ENCODE measurements at regions not wholly inside any gene's neighbourhood (a gene's known extent, or its start where the extent isn't known, plus 50 kb on each side); places are given as distances from the start of the nearest gene placed in this dataset.
A peak's percentile ranks its signal among the peaks of the same experiment; 100 is the strongest.

- no peak overlapping the region for H3K4me2 ChIP-seq (ENCODE audit: low read length)
- H3K79me2 ChIP-seq (ENCODE audit: control insufficient read depth, insufficient read depth, low read length, poor library complexity) = no peaks in the 10 kb centered on the region
- no peak overlapping the region for H2BK5ac ChIP-seq (ENCODE audit: low read depth, low read length, poor library complexity)
- WGBS (ENCODE audit: extremely low coverage, insufficient coverage, insufficient read length) = no CpG with 5 or more reads among the region's 3 CpGs
- H3K27ac ChIP-seq (ENCODE audit: low read depth, low read length) = peak overlapping the region; percentile 12
- H3K27me3 ChIP-seq (ENCODE audit: insufficient read depth, low read length) = no peaks in the 10 kb centered on the region
- no peak overlapping the region for H3K9ac ChIP-seq (ENCODE audit: low read length)
- H3K4me3 ChIP-seq (ENCODE audit: low read depth, low read length) = no peak overlapping the region
- no peaks in the 10 kb centered on the region for H3K79me1 ChIP-seq (ENCODE audit: low read length)
- H2AFZ ChIP-seq (ENCODE audit: insufficient read depth, low read length, poor library complexity) = no peak overlapping the region
- H3K14ac ChIP-seq (ENCODE audit: low read length) = no peak overlapping the region
- H2AK5ac ChIP-seq (ENCODE audit: low read length) = no peak overlapping the region
- H3K18ac ChIP-seq (ENCODE audit: low read length) = no peak overlapping the region
- no peaks in the 10 kb centered on the region for H3K36me3 ChIP-seq (ENCODE audit: control insufficient read depth in 1 of 2, insufficient read depth in 2 of 2, low read length in 2 of 2)
- no peak overlapping the region for H3K23ac ChIP-seq (ENCODE audit: low read length)
- H4K12ac ChIP-seq (ENCODE audit: low read depth, low read length) = no peak overlapping the region
- no peak overlapping the region for H3K4ac ChIP-seq (ENCODE audit: low read depth, low read length)
- H2BK12ac ChIP-seq (ENCODE audit: low read length) = no peak overlapping the region
- H4K91ac ChIP-seq (ENCODE audit: low read depth, low read length) = no peak overlapping the region
- no peaks in the 10 kb centered on the region for H3K9me3 ChIP-seq (ENCODE audit: insufficient read depth, low read depth, low read length)
- peak; percentile 73 to 95 for DNase-seq
- H3K4me1 ChIP-seq (ENCODE audit: control insufficient read depth in 1 of 2, insufficient read depth in 2 of 2, low read length in 2 of 2) = no peaks in the 10 kb centered on the region
- H2BK120ac ChIP-seq (ENCODE audit: insufficient read depth, low read length, poor library complexity) = no peak overlapping the region
- H4K8ac ChIP-seq (ENCODE audit: low read depth, low read length) = no peak overlapping the region
Measured at GRCh38 chr6:4451081-4451480, 315.7 kb upstream of the ECI2 start.

GRCh38 chr6:4450237-4450636 lies 314.9 kb upstream of the ECI2 start:
- WGBS (ENCODE audit: extremely low coverage, insufficient coverage, insufficient read length) = no CpG with 5 or more reads among the region's 1 CpG
- no peak overlapping the region for H3K23ac ChIP-seq (ENCODE audit: low read length)
- H3K14ac ChIP-seq (ENCODE audit: low read length) = no peak overlapping the region
- H3K9ac ChIP-seq (ENCODE audit: low read length) = no peak overlapping the region
- H2AFZ ChIP-seq (ENCODE audit: insufficient read depth, low read length, poor library complexity) = no peak overlapping the region
- H3K4me1 ChIP-seq (ENCODE audit: control insufficient read depth in 1 of 2, insufficient read depth in 2 of 2, low read length in 2 of 2) = no peaks in the 10 kb centered on the region
- H3K27ac ChIP-seq (ENCODE audit: low read depth, low read length) = peak overlapping the region; percentile 61
- no peak overlapping the region for H2BK12ac ChIP-seq (ENCODE audit: low read length)
- no peaks in the 10 kb centered on the region for H3K79me2 ChIP-seq (ENCODE audit: control insufficient read depth, insufficient read depth, low read length, poor library complexity)
- H3K27me3 ChIP-seq (ENCODE audit: insufficient read depth, low read length) = no peaks in the 10 kb centered on the region
- H2BK5ac ChIP-seq (ENCODE audit: low read depth, low read length, poor library complexity) = no peak overlapping the region
- no peak for DNase-seq
- H2BK120ac ChIP-seq (ENCODE audit: insufficient read depth, low read length, poor library complexity) = no peak overlapping the region
- H3K9me3 ChIP-seq (ENCODE audit: insufficient read depth, low read depth, low read length) = no peaks in the 10 kb centered on the region
- H3K4me3 ChIP-seq (ENCODE audit: low read depth, low read length) = no peak overlapping the region
- no peak overlapping the region for H3K18ac ChIP-seq (ENCODE audit: low read length)
- no peak overlapping the region for H3K4ac ChIP-seq (ENCODE audit: low read depth, low read length)
- H2AK5ac ChIP-seq (ENCODE audit: low read length) = no peak overlapping the region
- H3K79me1 ChIP-seq (ENCODE audit: low read length) = no peaks in the 10 kb centered on the region
- no peaks in the 10 kb centered on the region for H3K36me3 ChIP-seq (ENCODE audit: control insufficient read depth in 1 of 2, insufficient read depth in 2 of 2, low read length in 2 of 2)
- no peak overlapping the region for H3K4me2 ChIP-seq (ENCODE audit: low read length)
- no peak overlapping the region for H4K91ac ChIP-seq (ENCODE audit: low read depth, low read length)
- no peak overlapping the region for H4K12ac ChIP-seq (ENCODE audit: low read depth, low read length)
- H4K8ac ChIP-seq (ENCODE audit: low read depth, low read length) = no peak overlapping the region

GRCh38 chr6:4449409-4449808 lies 314.0 kb upstream of the ECI2 start:
- DNase-seq = peak in 1 of 2 donors; percentile 56
- Histone ChIP-seq H3K27me3 (ENCODE audit: insufficient read depth, low read length) (no peaks in the 10 kb centered on the region), H2BK120ac (ENCODE audit: insufficient read depth, low read length, poor library complexity) (no peak overlapping the region), H3K4me3 (ENCODE audit: low read depth, low read length) (no peak overlapping the region), H4K8ac (ENCODE audit: low read depth, low read length) (no peak overlapping the region), H2BK12ac (ENCODE audit: low read length) (no peak overlapping the region), H3K36me3 (ENCODE audit: control insufficient read depth in 1 of 2, insufficient read depth in 2 of 2, low read length in 2 of 2) (no peaks in the 10 kb centered on the region), H3K79me1 (ENCODE audit: low read length) (no peaks in the 10 kb centered on the region), H3K79me2 (ENCODE audit: control insufficient read depth, insufficient read depth, low read length, poor library complexity) (no peaks in the 10 kb centered on the region), H3K18ac (ENCODE audit: low read length) (no peak overlapping the region), H2AFZ (ENCODE audit: insufficient read depth, low read length, poor library complexity) (no peak overlapping the region), H3K9ac (ENCODE audit: low read length) (no peak overlapping the region), H3K4me1 (ENCODE audit: control insufficient read depth in 1 of 2, insufficient read depth in 2 of 2, low read length in 2 of 2) (no peaks in the 10 kb centered on the region), H3K9me3 (ENCODE audit: insufficient read depth, low read depth, low read length) (no peaks in the 10 kb centered on the region), H3K4me2 (ENCODE audit: low read length) (no peak overlapping the region), H3K14ac (ENCODE audit: low read length) (no peak overlapping the region), H2AK5ac (ENCODE audit: low read length) (no peak overlapping the region), H3K27ac (ENCODE audit: low read depth, low read length) (no peak overlapping the region), H3K23ac (ENCODE audit: low read length) (no peak overlapping the region), H3K4ac (ENCODE audit: low read depth, low read length) (no peak overlapping the region), H4K12ac (ENCODE audit: low read depth, low read length) (no peak overlapping the region), H2BK5ac (ENCODE audit: low read depth, low read length, poor library complexity) (no peak overlapping the region), H4K91ac (ENCODE audit: low read depth, low read length) (no peak overlapping the region)
- WGBS (ENCODE audit: extremely low coverage, insufficient coverage, insufficient read length) = no CpG with 5 or more reads among the region's 1 CpG

- H3K9ac ChIP-seq (ENCODE audit: low read length) = no peak overlapping the region
- no peaks in the 10 kb centered on the region for H3K79me2 ChIP-seq (ENCODE audit: control insufficient read depth, insufficient read depth, low read length, poor library complexity)
- H4K8ac ChIP-seq (ENCODE audit: low read depth, low read length) = no peak overlapping the region
- no peak overlapping the region for H3K4ac ChIP-seq (ENCODE audit: low read depth, low read length)
- no peak overlapping the region for H2BK12ac ChIP-seq (ENCODE audit: low read length)
- H3K27ac ChIP-seq (ENCODE audit: low read depth, low read length) = no peak overlapping the region
- H3K27me3 ChIP-seq (ENCODE audit: insufficient read depth, low read length) = no peaks in the 10 kb centered on the region
- H3K14ac ChIP-seq (ENCODE audit: low read length) = no peak overlapping the region
- H3K36me3 ChIP-seq (ENCODE audit: control insufficient read depth in 1 of 2, insufficient read depth in 2 of 2, low read length in 2 of 2) = no peaks in the 10 kb centered on the region
- H2BK120ac ChIP-seq (ENCODE audit: insufficient read depth, low read length, poor library complexity) = no peak overlapping the region
- no peak for DNase-seq
- H3K23ac ChIP-seq (ENCODE audit: low read length) = no peak overlapping the region
- H4K91ac ChIP-seq (ENCODE audit: low read depth, low read length) = no peak overlapping the region
- H4K12ac ChIP-seq (ENCODE audit: low read depth, low read length) = no peak overlapping the region
- no peak overlapping the region for H3K4me2 ChIP-seq (ENCODE audit: low read length)
- no peaks in the 10 kb centered on the region for H3K4me1 ChIP-seq (ENCODE audit: control insufficient read depth in 1 of 2, insufficient read depth in 2 of 2, low read length in 2 of 2)
- WGBS (ENCODE audit: extremely low coverage, insufficient coverage, insufficient read length) = no CpG with 5 or more reads among the region's 3 CpGs
- no peak overlapping the region for H2BK5ac ChIP-seq (ENCODE audit: low read depth, low read length, poor library complexity)
- H2AFZ ChIP-seq (ENCODE audit: insufficient read depth, low read length, poor library complexity) = no peak overlapping the region
- H3K4me3 ChIP-seq (ENCODE audit: low read depth, low read length) = no peak overlapping the region
- no peak overlapping the region for H3K18ac ChIP-seq (ENCODE audit: low read length)
- no peak overlapping the region for H2AK5ac ChIP-seq (ENCODE audit: low read length)
- no peaks in the 10 kb centered on the region for H3K79me1 ChIP-seq (ENCODE audit: low read length)
- no peaks in the 10 kb centered on the region for H3K9me3 ChIP-seq (ENCODE audit: insufficient read depth, low read depth, low read length)
Measured at GRCh38 chr6:4448841-4449240, 313.5 kb upstream of the ECI2 start.
